Activated CD8-positive, alpha-beta memory T cell treated with anti-CD3 and anti-CD28 coated beads, Interleukin-2, amount 50 U/mL, for 1 hour (primary cell): ENCODE measurements at regions not wholly inside any gene's neighbourhood (a gene's known extent, or its start where the extent isn't known, plus 50 kb on each side); places are given as distances from the start of the nearest gene placed in this dataset.
"Not testable (repeated sequence)": the region's sequence is repeated elsewhere in the genome, so short reads cannot be mapped to it uniquely, and the experiment has no call there.

Experiments used
- DNase-seq: peaks from one replicate; pipeline ENCODE4 v3.0.0-alpha.2; 2020; ENCODE audit errors: extremely low read depth

DNA sequence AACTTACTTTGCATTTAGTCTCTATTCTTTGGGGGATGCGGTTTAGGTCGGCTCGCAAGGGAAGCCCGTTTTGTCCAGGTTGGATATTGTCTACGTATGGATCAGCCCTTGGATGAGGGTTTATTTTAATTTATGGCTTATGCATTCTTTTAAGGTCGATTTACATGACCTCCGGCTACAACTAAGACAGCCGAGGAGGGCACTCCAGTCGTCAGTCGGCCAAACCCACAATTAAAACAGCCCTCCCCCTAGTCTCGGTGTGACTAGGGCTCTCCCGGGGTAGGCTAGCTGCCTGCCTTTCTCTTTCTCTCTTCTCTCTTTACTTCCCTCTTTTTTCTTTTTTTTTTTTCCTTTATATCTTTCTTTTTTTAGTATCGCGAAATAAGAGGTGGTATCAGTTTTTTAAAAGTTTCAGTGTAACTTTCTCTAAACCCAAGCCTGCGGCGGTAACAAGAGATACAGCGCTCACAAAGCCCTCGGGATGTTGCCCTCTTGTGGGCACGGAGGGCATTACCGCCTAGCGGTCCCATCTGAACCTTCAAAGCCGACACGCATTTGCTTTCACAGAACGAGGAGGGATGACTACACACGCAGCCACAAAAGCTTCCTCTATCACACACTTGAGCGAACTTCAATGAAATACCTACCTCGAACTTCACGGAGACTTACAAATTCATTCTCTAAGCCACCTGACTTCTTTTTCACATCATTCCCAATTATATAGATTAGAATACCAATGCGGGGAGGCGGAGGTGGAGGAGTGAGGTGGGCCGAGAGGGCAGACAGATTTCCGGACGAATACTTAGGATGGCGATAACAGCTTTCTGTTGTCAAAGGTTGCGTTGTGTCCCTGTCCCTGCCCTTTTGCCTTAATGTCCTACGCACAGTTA lies 132.3 kb upstream of the C11orf58 start:
- peak; percentile 27 for DNase-seq

DNA sequence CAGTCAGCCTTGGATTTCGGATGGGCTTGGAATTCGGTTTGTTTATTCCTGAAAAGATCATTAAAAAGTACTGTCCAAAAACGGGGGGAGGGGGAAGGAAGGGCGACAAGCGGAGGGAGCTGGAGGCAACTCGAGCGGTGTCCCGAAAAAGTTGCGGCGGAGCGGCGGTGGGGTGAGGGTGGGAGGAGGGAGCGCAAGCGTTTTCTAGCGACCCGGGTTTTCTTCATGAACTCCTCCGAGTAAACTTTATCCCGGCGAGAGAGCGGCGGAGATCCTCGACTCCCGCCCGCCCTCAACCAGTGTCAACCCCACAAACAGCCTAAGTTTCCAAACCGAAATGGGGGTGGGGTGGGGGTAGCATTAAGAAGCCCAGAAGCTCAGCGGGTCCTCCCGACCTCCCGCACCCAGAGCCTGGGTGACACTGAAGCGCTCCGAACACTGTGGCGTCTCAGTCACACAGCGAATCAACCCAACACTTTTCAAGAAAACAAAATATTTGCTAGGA lies 133.0 kb upstream of the C11orf58 start:
- DNase-seq, result no peak

DNA sequence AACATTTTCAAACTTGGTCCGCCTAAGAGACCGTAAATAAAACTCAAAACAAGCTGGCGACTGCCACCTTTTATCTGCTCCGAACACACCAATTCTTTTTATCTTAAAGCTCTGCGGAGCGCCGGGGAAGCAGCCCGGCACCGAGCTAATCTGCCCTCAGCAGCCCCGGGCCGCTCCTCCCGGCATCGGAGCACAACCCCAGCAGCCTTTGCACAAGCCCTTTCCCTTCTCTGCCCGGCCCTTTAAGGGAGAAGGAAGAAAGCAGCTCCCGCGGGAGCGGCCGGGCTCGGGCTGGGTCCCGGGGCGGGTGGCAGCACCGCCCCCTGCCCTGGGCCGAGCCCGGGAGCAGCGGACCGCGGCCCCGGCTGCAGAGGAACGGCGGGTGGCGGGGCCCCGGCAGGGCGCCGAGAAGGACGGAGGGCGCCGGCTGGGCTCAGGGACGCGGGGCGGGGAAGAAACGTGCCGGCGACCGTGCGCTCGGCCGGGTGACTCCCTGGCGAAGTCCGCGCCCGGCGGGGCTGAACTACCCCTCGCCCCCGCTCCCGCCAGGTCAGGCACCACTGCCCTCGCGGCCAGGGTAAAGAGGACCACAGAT lies 133.6 kb upstream of the C11orf58 start:
- DNase-seq, result no peak

- DNase-seq, result no peak
Measured at GRCh38 chr11:16603890-16604793, 134.3 kb upstream of the C11orf58 start.

- no peak for DNase-seq
Measured at GRCh38 chr11:16603245-16603644, 135.2 kb upstream of the C11orf58 start.

DNA sequence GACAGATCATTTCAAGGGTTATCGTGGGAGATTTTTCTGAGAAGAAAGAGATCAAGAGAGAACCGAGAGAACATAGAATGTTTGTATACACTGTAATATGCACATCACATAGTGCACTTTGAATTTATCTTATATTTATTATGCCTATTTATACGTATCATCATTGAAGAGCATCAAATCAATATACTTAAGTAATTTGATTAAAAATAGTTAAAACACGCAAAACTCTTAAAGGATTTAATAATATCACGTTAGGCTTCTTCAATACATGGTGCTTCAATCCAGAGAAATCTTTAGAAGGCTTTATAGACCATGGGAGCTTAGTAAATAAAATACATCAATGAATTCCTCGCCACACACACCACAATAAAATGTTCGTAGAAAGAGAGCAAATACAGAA lies 139.5 kb upstream of the C11orf58 start:
- DNase-seq, result no peak

DNA sequence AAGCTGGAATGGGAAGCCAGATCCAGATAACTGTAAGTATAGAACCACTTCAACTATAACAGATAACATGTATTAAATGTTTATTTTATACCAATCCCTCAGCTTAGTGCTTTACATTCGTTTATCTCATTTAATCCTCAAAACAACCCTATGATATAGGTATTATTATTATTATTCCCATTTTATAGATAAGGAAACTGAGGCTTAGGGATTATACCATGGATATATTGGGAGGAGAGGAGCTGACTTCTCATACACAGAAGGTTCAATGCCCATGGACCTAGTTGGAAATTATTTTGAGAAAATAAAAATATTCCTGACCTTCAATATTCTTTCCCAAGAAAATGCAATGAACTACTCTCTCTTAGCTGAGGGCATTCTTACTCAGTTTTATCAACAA lies 140.4 kb upstream of the C11orf58 start:
- DNase-seq, result no peak

DNA sequence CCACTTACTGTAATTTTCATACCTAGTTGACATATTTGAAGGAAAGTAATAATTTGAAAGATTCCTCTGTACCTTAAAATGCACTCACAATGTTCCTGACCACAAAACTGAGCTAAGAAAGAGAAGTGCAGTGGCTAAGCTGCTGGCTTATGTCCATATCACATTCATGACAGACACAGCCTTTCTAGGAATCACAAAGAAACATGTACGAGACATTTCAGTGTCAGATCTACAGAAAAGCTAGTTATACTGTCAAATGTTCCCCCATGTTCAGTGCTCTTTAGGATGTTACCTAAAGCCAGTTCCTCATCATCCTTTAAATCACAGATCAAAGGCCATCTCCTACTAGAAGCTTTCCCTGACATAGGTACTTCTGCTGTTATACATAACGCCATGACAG lies 142.2 kb upstream of the C11orf58 start:
- DNase-seq, result no peak

GRCh38 chr11:16591157-16591556 lies 147.3 kb upstream of the C11orf58 start:
- DNase-seq, result no peak

- DNase-seq, result no peak
Measured at GRCh38 chr11:16587670-16588069, 150.8 kb upstream of the C11orf58 start.

GRCh38 chr11:16584569-16584968 lies 153.9 kb upstream of the C11orf58 start:
- DNase-seq, result no peak

DNA sequence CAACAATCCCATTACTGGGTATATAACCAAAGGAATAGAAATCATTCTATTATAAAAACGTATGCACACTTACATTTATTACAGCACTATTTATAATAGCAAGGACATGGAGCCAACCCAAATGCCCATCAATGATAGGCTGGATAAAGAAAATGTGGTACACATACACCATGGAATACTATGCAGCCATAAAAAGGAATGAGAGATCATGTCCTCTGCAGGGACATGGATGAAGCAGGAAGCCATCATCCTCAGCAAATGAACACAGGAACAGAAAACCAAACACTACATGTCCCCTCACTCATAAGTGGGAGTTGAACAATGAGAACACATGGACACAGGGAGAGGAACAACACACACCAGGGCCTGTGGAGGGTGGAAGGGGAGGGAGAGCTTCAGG lies 157.4 kb upstream of the C11orf58 start:
- not testable (repeated sequence) for DNase-seq

DNA sequence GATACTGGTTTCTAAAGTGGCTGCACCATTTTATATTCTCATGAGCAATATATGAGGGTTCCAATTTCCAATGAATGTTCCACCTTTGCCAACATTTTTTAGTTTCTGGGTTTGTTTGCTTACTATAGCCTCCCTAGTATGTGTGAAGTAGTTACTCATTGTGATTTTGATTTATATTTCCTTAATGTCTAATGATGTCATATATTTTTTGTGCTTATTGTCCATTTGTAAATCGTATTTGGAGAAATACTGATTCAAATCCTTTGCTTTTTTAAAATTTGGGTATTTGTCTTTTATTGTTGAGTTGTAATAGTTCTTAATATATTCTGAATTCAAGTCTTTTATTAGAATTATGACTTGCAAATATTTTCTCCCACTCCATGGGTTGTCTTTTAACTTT lies 161.0 kb upstream of the C11orf58 start:
- DNase-seq, result no peak

GRCh38 chr11:16574889-16575288 lies 163.6 kb upstream of the C11orf58 start:
- not testable (repeated sequence) for DNase-seq

- no peak for DNase-seq
Measured at GRCh38 chr11:16572945-16573344, 165.5 kb upstream of the C11orf58 start.

GRCh38 chr11:16561150-16561549 lies 177.3 kb upstream of the C11orf58 start:
- no peak for DNase-seq

DNA sequence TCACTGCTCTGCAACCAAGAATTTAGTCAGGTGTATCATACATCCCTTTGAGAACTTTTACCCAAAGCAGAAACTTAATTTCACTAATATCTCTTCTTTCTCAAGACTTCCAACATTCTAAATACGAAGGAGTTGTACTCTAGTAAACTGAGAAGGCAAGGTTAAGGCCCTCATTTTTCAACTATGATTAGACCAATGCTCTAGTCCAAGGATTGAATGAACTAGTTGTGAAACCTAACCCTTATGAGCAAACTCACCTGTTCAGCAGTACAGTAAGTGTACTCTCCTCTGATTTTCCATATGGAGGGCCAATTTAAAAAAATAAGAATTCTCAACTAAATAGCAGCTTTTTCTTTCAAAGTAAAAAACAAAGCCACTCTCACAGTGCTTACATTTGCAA lies 180.0 kb upstream of the C11orf58 start:
- no peak for DNase-seq

DNA sequence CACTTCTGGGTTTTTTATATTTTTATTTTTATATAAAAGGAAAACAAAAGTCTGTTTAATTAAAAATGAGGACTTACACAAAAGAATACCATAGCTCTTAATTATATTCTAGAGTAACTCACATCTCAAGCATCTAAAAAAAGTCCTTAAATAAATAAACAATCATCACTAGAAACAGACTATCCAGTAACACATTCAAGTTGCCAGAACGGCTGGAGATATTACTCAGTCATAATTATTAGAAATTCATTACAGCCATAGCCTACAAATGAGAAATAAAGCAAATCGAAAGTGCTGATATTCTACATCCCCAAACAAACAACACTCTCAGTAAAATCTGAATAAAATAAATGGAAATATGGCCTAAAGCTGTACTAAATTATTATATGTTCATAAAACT lies 182.5 kb upstream of the C11orf58 start:
- DNase-seq, result no peak

GRCh38 chr11:16554361-16554760 lies 184.1 kb upstream of the C11orf58 start:
- no peak for DNase-seq

DNA sequence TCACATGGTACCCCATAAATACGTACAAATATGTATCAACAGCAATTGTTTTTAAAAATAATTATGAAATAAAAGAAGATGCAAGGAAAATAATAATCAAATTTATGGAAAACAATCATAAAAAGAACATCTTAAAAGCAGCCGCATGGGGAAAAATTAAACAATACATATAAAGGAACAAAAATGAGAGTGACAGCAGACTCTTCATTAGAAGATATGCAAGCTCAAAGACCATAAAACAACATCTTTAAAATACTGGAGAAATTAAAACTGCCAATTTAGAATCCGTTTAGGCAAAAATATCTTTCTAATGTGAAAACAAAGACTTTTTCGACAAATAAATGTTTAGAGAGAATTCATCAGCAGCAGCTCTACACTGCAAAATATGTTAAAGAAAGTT lies 190.6 kb upstream of the C11orf58 start:
- no peak for DNase-seq

DNA sequence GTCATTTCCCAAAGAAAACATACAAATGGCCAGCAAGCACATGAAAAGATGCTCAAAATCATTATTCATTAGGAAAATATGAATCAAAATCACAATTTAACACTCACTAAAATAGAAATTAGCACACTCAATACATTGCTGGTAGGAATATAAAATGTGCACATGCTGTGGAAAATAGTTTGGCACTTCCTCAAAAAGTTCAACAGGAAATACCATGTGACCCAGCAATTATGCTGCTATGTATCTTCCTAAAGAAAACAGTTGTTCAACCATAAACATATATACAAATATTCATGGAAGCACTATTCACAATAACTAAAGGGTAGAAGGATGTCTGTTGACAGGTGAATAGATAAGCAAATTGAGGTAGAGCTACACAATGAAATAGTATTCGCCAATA lies 187.3 kb upstream of the SOX6 start:
- DNase-seq, result no peak

GRCh38 chr11:16542353-16542752 lies 186.0 kb upstream of the SOX6 start:
- no peak for DNase-seq
